RWPE1 (cell line): ENCODE measurements at regions not wholly inside any gene's neighbourhood (a gene's known extent, or its start where the extent isn't known, plus 50 kb on each side); places are given as distances from the start of the nearest gene placed in this dataset.

Experiments
- CTCF ChIA-PET: fragments of 350-600 bp; sonication (Branson Sonifier 250); formaldehyde crosslinking; extraction: SDS; loops from one replicate; lab custom pipeline; 2021; lab: Yijun Ruan, JAX
- POLR2A ChIA-PET: fragments of 400-600 bp; formaldehyde crosslinking; extraction: SDS; loops from one replicate; lab custom pipeline; 2020; ENCODE audit warnings: antibody characterized with exemption; ENCODE audit not compliant: low non-redundant PET; lab: Yijun Ruan, JAX
- DNase-seq: peaks from one replicate; pipeline ENCODE4 v3.0.0; 2012; ENCODE audit warnings: low spot score
- H3K27ac ChIP-seq: fragments of 450-650 bp; 2 replicates; pipeline ENCODE4 v1.5.1; 2017
- TF ChIP-seq, protein P1 (sequence below): fragments of 450-650 bp; conservative IDR thresholded peaks from 2 replicates; pipeline ENCODE4 v1.5.1; 2017; ENCODE audit warnings: low read depth, mild to moderate bottlenecking

DNA sequence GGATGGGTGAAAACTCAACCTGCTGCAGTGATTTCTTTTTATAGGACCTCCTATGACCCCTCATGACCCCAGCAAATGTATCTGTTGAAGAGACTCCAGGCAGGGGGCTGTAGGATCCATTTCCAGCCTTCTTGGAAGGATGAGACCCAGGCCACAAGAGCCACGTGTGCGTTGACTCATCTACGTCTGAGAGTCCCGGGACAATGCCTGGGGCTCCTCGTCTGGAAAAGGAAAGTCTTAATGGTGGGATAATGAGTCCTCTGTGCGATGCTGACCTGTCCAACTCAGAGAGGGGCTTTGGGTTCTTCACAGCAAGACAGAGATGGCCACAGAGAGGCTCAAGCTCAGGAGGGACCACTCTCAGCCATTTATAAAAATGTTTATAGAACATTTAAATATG lies 80.8 kb downstream of the SMIM21 start:
- CTCF ChIA-PET, result no interaction called here
- TF ChIP-seq, protein P1, sequence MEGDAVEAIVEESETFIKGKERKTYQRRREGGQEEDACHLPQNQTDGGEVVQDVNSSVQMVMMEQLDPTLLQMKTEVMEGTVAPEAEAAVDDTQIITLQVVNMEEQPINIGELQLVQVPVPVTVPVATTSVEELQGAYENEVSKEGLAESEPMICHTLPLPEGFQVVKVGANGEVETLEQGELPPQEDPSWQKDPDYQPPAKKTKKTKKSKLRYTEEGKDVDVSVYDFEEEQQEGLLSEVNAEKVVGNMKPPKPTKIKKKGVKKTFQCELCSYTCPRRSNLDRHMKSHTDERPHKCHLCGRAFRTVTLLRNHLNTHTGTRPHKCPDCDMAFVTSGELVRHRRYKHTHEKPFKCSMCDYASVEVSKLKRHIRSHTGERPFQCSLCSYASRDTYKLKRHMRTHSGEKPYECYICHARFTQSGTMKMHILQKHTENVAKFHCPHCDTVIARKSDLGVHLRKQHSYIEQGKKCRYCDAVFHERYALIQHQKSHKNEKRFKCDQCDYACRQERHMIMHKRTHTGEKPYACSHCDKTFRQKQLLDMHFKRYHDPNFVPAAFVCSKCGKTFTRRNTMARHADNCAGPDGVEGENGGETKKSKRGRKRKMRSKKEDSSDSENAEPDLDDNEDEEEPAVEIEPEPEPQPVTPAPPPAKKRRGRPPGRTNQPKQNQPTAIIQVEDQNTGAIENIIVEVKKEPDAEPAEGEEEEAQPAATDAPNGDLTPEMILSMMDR, result no peak
- H3K27ac ChIP-seq, result no peak overlapping the region
- no peak for DNase-seq
- POLR2A ChIA-PET, result no interaction called here

DNA sequence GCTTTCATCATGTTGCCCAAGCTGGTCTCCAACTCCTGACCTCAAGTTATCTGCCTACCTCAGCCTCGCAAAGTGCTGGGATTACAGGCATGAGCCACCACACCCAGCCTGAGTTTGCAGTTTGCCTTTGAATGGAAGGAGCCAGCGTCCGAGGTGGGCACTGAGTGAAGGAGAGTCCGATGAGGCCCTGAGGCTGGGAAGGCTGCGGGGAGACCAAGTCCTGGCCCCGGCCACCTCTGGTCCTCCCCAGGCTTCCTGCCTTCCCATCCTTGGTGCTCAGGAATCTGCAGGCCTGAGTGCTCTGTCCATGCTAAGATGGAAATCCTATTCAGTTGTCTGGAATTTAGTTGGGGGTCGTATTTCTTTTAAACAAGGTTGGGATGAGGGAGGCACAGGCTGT lies 82.9 kb downstream of the SMIM21 start:
- DNase-seq, result no peak
- CTCF ChIA-PET, result no interaction called here
- POLR2A ChIA-PET, result no interaction called here
- TF ChIP-seq, protein P1, result no peak
- no peak overlapping the region for H3K27ac ChIP-seq

DNA sequence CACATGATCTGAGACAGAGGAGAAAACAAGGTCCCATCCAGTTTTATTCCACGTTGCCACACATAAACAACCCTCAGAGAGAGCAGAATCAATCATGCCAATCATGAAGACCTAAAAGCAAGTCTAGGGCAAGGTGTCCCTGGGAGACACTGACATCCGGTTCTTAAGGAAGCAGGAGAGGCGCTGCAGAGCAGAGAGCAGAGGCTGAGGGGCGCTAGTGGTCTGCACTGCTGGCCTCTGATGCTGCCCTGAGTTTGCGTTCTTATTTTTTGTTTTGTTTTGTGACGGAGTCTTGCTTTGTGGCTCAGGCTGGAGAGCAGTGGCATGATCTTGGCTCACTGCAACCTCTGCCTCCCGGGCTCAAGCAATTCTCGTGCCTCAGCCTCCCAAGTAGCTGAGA lies 83.3 kb downstream of the SMIM21 start:
- ChIA-PET POLR2A (no interaction called here), CTCF (no interaction called here)
- no peak for DNase-seq
- TF ChIP-seq, protein P1, result no peak
- no peak overlapping the region for H3K27ac ChIP-seq

DNA sequence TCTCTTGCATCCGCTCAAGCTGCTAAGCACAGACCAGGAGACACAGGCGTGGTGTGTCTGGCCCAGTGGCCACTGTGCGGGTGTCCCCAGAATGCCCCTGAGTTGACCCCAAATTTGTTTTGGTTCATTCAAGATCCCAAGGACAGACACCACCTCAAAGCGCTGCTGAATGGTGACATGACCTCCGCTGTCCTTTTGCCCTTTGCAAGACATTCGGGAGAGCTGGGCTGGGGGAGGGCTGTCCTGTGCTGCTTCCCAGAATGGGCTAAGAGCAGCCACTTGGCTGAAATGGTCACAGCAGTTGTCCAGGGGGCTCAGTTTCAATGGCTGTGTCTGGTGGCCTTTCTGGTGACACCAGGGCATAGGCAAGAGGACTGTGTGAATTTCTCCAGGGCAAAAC lies 84.1 kb downstream of the SMIM21 start:
- TF ChIP-seq, protein P1, result no peak
- CTCF ChIA-PET, result interaction anchor here (0.6 kb wide), 1 partner anchor 971 kb away, joined by 6 read pairs; no protein-coding TSS in a partner anchor
- DNase-seq, result no peak
- POLR2A ChIA-PET, result no interaction called here
- no peak overlapping the region for H3K27ac ChIP-seq

DNA sequence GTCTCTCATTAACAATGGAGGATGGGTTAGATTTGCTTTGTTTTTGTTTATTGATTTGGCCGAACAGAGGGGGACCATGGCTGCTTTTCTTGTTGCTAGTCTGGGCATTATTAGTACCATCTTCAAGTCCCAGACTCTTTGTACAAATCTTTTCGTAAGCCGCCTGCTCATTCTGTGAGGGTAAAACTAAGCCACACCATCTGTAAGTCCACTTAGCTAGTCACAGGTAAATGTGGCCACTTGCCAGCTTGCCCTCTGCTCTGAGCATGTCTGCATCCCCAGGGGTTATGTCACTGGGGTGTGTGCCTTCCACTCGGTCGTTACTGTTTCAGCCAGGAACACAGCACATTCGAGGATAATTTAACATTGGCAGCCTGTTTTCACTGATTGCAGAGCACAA lies 85.6 kb downstream of the SMIM21 start:
- ChIA-PET POLR2A (no interaction called here), CTCF (interaction anchor here (0.7 kb wide), 1 partner anchor 29 kb away, joined by 3 read pairs; no protein-coding TSS in a partner anchor)
- H3K27ac ChIP-seq, result no peak overlapping the region
- TF ChIP-seq, protein P1, result no peak
- DNase-seq, result no peak

DNA sequence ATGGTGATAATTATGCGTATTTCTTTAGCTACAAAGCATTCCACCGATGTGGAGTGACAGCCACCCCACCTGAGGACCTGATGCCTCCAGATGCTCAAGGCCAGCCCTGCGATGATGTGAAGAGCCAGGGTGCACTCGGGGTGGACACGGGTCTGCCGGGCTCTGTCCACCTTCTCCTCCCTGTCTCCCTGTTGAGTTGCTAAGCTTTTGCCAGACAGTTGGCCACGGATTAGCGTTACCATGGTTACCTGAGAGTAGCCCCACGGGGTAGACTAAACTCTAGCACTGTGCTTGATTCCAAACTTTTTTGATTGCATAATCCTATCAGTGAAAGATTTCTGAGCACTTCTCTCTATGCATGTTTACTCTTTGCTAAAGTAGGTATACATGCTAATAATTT lies 86.2 kb downstream of the SMIM21 start:
- H3K27ac ChIP-seq, result no peak overlapping the region
- POLR2A ChIA-PET, result no interaction called here
- DNase-seq, result no peak
- TF ChIP-seq, protein P1, result no peak
- CTCF ChIA-PET, result no interaction called here
